ENCODE measurements at regions not wholly inside any gene's neighbourhood (a gene's known extent, or its start where the extent isn't known, plus 50 kb on each side); places are given as distances from the start of the nearest gene placed in this dataset.

GRCh38 chr11:116641561-116642045, 131.2 kb downstream of the BUD13 start:
- no peak overlapping the region for H2AFZ ChIP-seq (ENCODE audit: low read depth, low read length)

GRCh38 chr11:116640641-116641402, 132.0 kb downstream of the BUD13 start:
- Histone ChIP-seq H3K4me2 (ENCODE audit: low read length) (no peak overlapping the region), H3K27me3 (ENCODE audit: insufficient read depth, low read depth, low read length) (no peaks in the 10 kb centered on the region), H3K9me3 (ENCODE audit: low read length) (no peaks in the 10 kb centered on the region), H3K36me3 (ENCODE audit: insufficient read depth, low read length) (no peaks in the 10 kb centered on the region), H2AFZ (ENCODE audit: low read depth, low read length) (no peak overlapping the region), H3K79me2 (replicated peaks; ENCODE audit: insufficient read depth, low read length) (no peaks in the 10 kb centered on the region), H3K9me2 (ENCODE audit: insufficient read depth, low read length) (no peaks in the 10 kb centered on the region), H3F3A (ENCODE audit: insufficient read depth, low read length, poor library complexity, severe bottlenecking) (no peaks in the 10 kb centered on the region), H3K9ac (ENCODE audit: low read length) (no peak overlapping the region), H3K4me3 (ENCODE audit: low read length) (no peak overlapping the region), H4K20me1 (ENCODE audit: insufficient read depth) (no peaks in the 10 kb centered on the region), H3K27ac (ENCODE audit: low read length) (no peak overlapping the region)
- TF ChIP-seq EP300 (conservative IDR thresholded peaks at IDR 0.05; ENCODE audit: poor library complexity, severe bottlenecking) (peak; percentile 50), POLR2AphosphoS5 (IDR thresholded peaks at IDR 0.05) (peak; percentile 42), TAF1 (IDR thresholded peaks at IDR 0.05; ENCODE audit: low read depth) (no peak)
- TF ChIP-seq, protein P1, sequence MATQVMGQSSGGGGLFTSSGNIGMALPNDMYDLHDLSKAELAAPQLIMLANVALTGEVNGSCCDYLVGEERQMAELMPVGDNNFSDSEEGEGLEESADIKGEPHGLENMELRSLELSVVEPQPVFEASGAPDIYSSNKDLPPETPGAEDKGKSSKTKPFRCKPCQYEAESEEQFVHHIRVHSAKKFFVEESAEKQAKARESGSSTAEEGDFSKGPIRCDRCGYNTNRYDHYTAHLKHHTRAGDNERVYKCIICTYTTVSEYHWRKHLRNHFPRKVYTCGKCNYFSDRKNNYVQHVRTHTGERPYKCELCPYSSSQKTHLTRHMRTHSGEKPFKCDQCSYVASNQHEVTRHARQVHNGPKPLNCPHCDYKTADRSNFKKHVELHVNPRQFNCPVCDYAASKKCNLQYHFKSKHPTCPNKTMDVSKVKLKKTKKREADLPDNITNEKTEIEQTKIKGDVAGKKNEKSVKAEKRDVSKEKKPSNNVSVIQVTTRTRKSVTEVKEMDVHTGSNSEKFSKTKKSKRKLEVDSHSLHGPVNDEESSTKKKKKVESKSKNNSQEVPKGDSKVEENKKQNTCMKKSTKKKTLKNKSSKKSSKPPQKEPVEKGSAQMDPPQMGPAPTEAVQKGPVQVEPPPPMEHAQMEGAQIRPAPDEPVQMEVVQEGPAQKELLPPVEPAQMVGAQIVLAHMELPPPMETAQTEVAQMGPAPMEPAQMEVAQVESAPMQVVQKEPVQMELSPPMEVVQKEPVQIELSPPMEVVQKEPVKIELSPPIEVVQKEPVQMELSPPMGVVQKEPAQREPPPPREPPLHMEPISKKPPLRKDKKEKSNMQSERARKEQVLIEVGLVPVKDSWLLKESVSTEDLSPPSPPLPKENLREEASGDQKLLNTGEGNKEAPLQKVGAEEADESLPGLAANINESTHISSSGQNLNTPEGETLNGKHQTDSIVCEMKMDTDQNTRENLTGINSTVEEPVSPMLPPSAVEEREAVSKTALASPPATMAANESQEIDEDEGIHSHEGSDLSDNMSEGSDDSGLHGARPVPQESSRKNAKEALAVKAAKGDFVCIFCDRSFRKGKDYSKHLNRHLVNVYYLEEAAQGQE (IDR thresholded peaks at IDR 0.05; ENCODE audit: borderline replicate concordance), result no peak

More at GRCh38 chr11:116641561-116642045, 131.2 kb downstream of the BUD13 start:
- Histone ChIP-seq H3K9ac (ENCODE audit: low read length) (no peak overlapping the region), H3F3A (ENCODE audit: insufficient read depth, low read length, poor library complexity, severe bottlenecking) (no peaks in the 10 kb centered on the region), H3K79me2 (replicated peaks; ENCODE audit: insufficient read depth, low read length) (no peaks in the 10 kb centered on the region), H3K27me3 (ENCODE audit: insufficient read depth, low read depth, low read length) (no peaks in the 10 kb centered on the region), H3K27ac (ENCODE audit: low read length) (no peak overlapping the region), H4K20me1 (ENCODE audit: insufficient read depth) (no peaks in the 10 kb centered on the region), H3K4me2 (ENCODE audit: low read length) (no peak overlapping the region), H3K9me3 (ENCODE audit: low read length) (no peaks in the 10 kb centered on the region), H3K4me3 (ENCODE audit: low read length) (no peak overlapping the region), H3K9me2 (ENCODE audit: insufficient read depth, low read length) (no peaks in the 10 kb centered on the region), H3K36me3 (ENCODE audit: insufficient read depth, low read length) (no peaks in the 10 kb centered on the region)
- TF ChIP-seq MXI1 (conservative IDR thresholded peaks at IDR 0.05; ENCODE audit: poor library complexity, severe bottlenecking) (no peak), RAD21 (conservative IDR thresholded peaks at IDR 0.05) (peak; percentile 81), SMC3 (conservative IDR thresholded peaks at IDR 0.05; ENCODE audit: poor library complexity) (peak; percentile 76), EZH2 (IDR thresholded peaks at IDR 0.05; ENCODE audit: borderline replicate concordance, insufficient read depth, low read length, poor library complexity, severe bottlenecking) (no peak), CTCF (IDR thresholded peaks at IDR 0.05; ENCODE audit: poor library complexity, severe bottlenecking) (peak; percentile 75), POLR2AphosphoS5 (IDR thresholded peaks at IDR 0.05) (no peak), TAF1 (IDR thresholded peaks at IDR 0.05; ENCODE audit: low read depth) (no peak)
- TF ChIP-seq, protein P1 (IDR thresholded peaks at IDR 0.05; ENCODE audit: borderline replicate concordance), result no peak

Measured in neural cell (in vitro differentiated cells).